ENCODE measurements at regions not wholly inside any gene's neighbourhood (a gene's known extent, or its start where the extent isn't known, plus 50 kb on each side); places are given as distances from the start of the nearest gene placed in this dataset.
"Not testable (repeated sequence)": the region's sequence is repeated elsewhere in the genome, so short reads cannot be mapped to it uniquely, and the experiment has no call there.

DNA sequence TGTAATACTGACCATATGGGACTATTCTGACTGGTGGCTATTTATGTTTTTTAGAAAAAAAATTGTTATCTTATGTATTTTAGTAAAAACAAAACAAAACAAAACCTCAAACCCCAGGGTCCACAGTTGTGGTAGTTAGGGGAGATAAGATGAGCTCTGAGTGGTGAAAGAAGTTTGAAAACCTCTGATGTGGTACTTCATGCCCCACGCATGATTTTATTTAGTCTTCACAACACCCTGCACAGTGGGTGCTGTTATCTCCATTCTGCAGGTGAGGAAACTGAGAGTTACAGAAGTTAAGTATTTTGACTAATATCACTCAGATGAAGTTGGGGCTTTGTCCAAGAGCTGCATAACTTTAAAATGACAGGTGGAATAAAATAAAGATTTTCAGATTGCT lies 230.6 kb upstream of the TRPC5 start:
- TF ChIP-seq JUND (IDR thresholded peaks at IDR 0.05; ENCODE audit: low read depth), result no peak
- in situ Hi-C loops (cut with HindIII; ENCODE audit: low pct_unique_long_range_greater_than_20kb, low sequenced_read_pairs), result no loop called here
- DNase-seq (ENCODE audit: low read depth in 1 of 2, low spot score in 1 of 2), result no peak

DNA sequence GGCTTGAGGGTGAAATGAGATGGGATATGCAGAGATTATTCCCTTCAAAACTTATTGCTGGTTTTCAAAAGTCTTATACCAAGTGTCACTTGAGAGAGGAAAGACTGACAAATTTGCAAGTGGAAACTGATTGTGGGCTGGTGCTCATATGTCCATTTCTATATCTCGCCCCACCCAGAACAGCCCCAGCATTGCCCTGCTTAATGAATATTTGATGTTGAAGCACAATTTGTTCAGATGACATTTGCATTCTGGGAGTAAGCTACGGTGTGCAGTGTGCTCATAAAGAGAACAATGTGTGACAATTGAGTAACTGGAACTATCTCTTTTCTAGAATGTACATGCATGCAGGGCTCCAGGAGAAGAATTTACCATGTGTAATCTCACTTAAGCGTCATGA lies 223.5 kb upstream of the TRPC5 start:
- TF ChIP-seq JUND (IDR thresholded peaks at IDR 0.05; ENCODE audit: low read depth), result no peak
- no peak for DNase-seq (ENCODE audit: low read depth in 1 of 2, low spot score in 1 of 2)
- in situ Hi-C loops (cut with HindIII; ENCODE audit: low pct_unique_long_range_greater_than_20kb, low sequenced_read_pairs), result no loop called here

DNA sequence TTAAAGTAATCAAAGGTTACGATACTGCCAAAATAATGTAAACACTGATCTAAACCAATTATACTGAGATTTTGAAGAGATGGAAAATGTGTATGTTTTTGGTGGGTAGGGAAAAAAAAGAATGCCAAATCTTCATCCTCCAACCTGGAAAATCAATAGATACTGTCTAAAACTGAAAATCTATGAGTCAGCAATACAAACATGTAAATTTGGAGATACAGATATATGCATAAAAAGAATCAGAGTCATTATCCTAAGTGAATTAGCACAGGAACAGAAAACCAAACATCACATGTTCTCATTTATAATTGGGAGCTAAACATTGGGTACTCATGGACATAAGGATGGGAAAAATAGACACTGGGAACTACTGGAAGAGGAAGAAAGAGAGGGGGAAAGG lies 197.4 kb upstream of the TRPC5 start:
- in situ Hi-C loops (cut with HindIII; ENCODE audit: low pct_unique_long_range_greater_than_20kb, low sequenced_read_pairs), result no loop called here
- DNase-seq (ENCODE audit: low read depth in 1 of 2, low spot score in 1 of 2), result no peak
- TF ChIP-seq JUND (IDR thresholded peaks at IDR 0.05; ENCODE audit: low read depth), result no peak

DNA sequence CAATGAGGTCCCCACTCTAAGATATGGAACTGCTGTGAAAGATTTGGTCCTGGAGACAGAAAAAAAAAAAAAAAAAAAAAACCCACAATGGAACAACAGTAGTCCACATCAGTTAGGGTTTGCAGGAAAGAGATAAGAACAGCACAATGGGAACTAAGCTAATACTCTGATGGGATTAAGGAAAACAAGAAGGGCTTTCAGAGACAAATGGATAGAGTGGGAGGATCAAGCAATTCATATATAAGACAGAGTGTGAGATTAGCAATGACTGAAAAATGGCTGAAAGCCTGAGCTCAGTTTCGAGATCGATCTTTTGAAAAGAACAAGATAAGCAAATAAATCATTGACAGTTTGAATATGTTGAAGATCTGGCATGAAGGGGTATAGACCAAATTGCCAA lies 188.4 kb upstream of the TRPC5 start:
- TF ChIP-seq JUND (IDR thresholded peaks at IDR 0.05; ENCODE audit: low read depth), result no peak
- in situ Hi-C loops (cut with HindIII; ENCODE audit: low pct_unique_long_range_greater_than_20kb, low sequenced_read_pairs), result no loop called here
- DNase-seq (ENCODE audit: low read depth in 1 of 2, low spot score in 1 of 2), result no peak

DNA sequence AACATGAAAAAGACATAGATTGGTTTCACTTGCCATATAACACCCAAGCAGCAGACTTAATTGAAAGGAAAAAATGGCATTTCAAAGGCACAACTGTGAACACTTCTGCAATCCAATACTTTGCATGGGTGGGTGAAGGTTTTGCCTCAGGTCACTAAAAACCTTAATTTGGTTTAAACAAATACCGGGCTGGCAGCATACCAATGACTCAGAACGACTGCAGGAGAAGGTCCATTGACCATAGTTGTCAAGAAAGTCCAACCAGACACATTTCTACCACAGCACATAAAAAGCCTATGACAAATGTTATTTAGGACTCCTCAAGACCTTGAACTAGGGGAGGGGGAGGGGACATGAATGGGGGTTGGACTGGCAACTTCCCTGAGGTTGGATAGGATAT lies 183.6 kb upstream of the TRPC5 start:
- DNase-seq (ENCODE audit: low read depth in 1 of 2, low spot score in 1 of 2), result no peak
- in situ Hi-C loops (cut with HindIII; ENCODE audit: low pct_unique_long_range_greater_than_20kb, low sequenced_read_pairs), result no loop called here
- TF ChIP-seq JUND (IDR thresholded peaks at IDR 0.05; ENCODE audit: low read depth), result no peak

DNA sequence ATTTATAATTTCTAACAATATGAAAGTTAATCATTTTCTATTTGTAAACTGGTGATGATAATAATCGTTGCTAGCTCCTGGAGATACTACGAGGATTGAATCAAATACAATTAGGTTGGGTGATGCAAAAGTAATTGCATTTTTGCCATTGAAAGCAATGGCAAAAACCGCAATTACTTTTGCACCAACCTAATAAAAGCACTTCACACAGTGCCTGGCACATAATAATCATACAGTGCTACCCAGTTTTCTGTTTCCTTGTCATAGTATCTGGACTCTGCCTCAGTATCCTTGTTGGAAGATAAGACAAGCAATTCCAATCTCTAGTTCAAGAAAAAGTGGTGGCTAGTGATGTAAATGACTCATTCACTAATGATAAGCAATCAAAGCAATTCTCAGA lies 176.8 kb upstream of the TRPC5 start:
- no peak for DNase-seq (ENCODE audit: low read depth in 1 of 2, low spot score in 1 of 2)

DNA sequence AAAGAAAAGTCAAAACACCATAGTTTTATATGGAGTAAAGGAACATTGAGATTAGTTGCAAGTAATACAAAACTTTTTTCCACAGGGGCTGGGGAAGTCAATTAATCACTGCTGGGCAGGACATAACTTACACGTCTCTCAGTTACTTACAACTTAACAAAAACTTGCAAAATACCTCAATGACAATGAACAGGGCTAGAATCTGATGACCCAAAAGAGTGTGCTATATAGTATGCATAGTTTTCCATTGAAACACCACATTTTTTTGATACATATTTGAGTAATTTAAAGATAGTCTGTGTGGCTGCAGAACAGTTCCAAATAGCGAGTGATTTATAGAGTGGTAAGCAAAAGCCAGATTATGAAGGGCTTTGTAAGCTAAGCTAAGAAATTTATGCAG lies 172.3 kb upstream of the TRPC5 start:
- no peak for DNase-seq (ENCODE audit: low read depth in 1 of 2, low spot score in 1 of 2)
- in situ Hi-C loops (cut with HindIII; ENCODE audit: low pct_unique_long_range_greater_than_20kb, low sequenced_read_pairs), result no loop called here
- no peak for TF ChIP-seq JUND (IDR thresholded peaks at IDR 0.05; ENCODE audit: low read depth)

More for the DNA sequence above, 176.8 kb upstream of the TRPC5 start:
- in situ Hi-C loops (cut with HindIII; ENCODE audit: low pct_unique_long_range_greater_than_20kb, low sequenced_read_pairs), result no loop called here
- TF ChIP-seq JUND (IDR thresholded peaks at IDR 0.05; ENCODE audit: low read depth), result no peak

DNA sequence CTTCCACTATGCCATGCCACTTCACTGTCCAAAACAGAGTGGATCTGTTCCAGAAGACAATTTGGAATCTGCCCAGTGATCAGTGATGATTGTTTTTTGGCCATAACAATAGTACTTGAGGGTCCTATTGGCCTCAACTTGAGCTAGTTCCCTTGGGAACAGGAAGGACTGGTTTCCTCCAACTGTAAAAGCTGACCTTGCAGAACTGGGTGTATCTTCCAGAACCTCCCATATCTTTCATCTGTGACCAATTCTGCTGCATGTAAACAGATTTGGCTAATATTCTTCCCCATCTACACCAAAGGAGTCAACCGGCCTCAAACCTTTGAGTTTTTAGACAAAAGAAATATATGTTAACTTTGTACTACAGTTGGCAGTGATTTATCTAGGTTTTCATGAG lies 165.1 kb upstream of the TRPC5 start:
- in situ Hi-C loops (cut with HindIII; ENCODE audit: low pct_unique_long_range_greater_than_20kb, low sequenced_read_pairs), result no loop called here
- TF ChIP-seq JUND (IDR thresholded peaks at IDR 0.05; ENCODE audit: low read depth), result no peak
- no peak for DNase-seq (ENCODE audit: low read depth in 1 of 2, low spot score in 1 of 2)

DNA sequence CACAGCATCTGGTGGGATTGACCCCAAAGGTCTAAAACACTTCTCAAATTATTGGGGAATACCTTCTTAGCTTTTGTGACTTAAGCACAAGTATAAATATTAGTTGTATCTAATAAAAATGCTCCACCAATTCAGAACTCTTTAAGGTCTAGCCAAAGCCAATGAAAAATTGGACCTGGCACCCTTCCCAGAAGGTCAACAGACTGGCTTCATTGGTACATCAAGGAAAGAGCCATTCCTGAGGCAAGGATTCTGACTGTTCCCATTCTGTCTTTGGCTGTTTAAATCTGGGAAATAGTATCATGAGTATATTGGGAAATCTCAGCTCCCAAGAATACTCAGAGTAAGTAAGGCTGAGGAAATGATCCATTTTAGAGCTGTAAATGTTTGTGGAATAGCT lies 153.0 kb upstream of the TRPC5 start:
- DNase-seq (ENCODE audit: low read depth in 1 of 2, low spot score in 1 of 2), result no peak
- no peak for TF ChIP-seq JUND (IDR thresholded peaks at IDR 0.05; ENCODE audit: low read depth)
- in situ Hi-C loops (cut with HindIII; ENCODE audit: low pct_unique_long_range_greater_than_20kb, low sequenced_read_pairs), result no loop called here

DNA sequence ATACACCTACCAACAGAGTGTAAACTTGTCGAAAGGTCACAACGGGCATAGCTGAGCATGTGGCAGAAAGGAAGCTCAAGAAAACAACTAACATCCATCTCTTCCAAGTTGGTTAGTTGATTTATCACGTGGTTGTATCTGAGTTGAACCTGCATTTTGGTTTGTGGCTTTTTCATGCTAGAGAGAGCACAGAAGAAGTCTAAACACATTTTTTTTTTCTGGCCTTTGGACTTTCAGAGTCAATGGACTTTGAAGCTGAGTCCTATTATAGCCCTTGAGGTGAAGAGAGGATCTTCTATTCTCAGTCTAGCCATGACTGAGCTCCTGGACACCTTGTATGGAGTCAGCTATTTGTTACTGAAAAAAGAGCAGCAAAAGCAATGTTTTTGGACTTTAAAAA lies 150.6 kb upstream of the TRPC5 start:
- no peak for DNase-seq (ENCODE audit: low read depth in 1 of 2, low spot score in 1 of 2)
- in situ Hi-C loops (cut with HindIII; ENCODE audit: low pct_unique_long_range_greater_than_20kb, low sequenced_read_pairs), result no loop called here
- no peak for TF ChIP-seq JUND (IDR thresholded peaks at IDR 0.05; ENCODE audit: low read depth)

DNA sequence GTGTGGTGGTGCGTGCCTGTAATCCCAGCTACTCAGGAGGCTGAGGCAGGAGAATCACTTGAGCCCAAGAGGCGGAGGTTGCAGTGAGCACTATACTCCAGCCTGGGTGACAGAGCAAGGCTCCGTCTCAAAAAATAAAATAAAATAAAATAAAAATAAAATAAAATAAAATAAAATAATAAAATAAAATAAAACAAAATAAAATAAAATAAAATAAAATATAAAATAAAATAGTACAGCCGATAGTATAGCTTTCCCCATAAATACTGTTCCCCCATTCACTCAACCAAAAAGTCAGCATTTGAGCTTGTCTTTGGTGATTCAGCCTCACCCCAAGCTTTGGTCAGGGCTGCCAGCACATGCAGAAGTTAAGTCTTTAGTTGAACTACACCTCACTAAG lies 144.2 kb upstream of the TRPC5 start:
- in situ Hi-C loops (cut with HindIII; ENCODE audit: low pct_unique_long_range_greater_than_20kb, low sequenced_read_pairs); DNase-seq (ENCODE audit: low read depth in 1 of 2, low spot score in 1 of 2): not testable (repeated sequence)

DNA sequence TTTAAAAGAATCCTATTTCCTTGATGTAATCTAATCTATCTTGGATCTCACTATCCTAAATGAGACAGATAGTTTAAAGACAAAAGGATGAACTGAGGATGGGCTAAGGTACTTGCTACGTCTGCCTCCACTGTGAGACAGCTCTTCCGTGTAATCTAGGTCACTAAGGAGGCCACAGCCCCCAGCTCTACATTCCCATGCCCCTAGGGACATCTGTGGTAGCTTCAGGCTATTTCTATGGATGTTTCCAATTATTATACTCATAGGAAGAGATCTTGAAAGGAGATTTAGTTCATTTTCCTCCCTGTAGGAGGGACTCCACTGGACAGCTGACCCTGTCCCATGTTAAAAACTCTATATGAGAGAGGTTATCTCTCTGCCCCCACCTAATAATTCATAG lies 140.8 kb upstream of the TRPC5 start:
- no peak for DNase-seq (ENCODE audit: low read depth in 1 of 2, low spot score in 1 of 2)
- in situ Hi-C loops (cut with HindIII; ENCODE audit: low pct_unique_long_range_greater_than_20kb, low sequenced_read_pairs), result no loop called here
- TF ChIP-seq JUND (IDR thresholded peaks at IDR 0.05; ENCODE audit: low read depth), result no peak

DNA sequence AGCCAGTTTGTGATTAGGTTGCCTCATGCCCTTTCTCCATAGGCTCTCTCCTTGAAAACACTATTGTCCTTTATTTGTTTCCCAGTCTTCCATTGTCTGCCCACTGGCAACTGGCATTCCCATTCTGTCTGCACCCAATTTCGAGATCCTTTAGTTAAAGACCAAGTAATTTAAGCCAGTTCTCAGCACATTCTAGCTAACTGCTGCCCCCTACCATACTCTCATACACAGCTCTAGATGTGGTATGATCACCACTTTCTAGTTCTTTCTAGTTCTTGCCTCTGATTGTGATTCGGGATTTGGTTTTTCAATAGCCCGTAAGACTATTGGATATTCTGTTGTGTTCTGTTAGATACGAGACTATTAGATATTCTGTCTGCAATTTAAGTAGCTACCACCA lies 135.8 kb upstream of the TRPC5 start:
- in situ Hi-C loops (cut with HindIII; ENCODE audit: low pct_unique_long_range_greater_than_20kb, low sequenced_read_pairs), result no loop called here
- no peak for TF ChIP-seq JUND (IDR thresholded peaks at IDR 0.05; ENCODE audit: low read depth)
- no peak for DNase-seq (ENCODE audit: low read depth in 1 of 2, low spot score in 1 of 2)

DNA sequence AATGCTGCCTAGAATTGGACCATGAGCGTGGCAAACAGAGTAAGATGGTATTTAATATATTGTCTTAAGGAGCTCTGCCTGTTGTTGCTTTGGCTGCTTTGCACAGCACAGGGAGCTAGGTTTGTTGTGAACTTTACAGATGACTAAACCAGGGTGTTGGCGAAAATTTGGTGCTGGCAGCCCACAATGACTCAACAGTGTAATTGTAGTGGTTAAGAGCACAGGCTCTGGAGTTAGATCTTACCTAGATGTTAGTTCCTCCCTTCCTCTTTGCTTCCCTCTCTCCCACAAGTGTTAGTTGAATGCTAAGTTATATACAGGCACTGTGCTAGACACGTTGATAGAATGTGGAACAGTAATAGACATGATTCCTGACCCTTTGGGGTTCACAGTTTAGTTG lies 128.9 kb upstream of the TRPC5 start:
- in situ Hi-C loops (cut with HindIII; ENCODE audit: low pct_unique_long_range_greater_than_20kb, low sequenced_read_pairs), result no loop called here
- no peak for TF ChIP-seq JUND (IDR thresholded peaks at IDR 0.05; ENCODE audit: low read depth)
- no peak for DNase-seq (ENCODE audit: low read depth in 1 of 2, low spot score in 1 of 2)

DNA sequence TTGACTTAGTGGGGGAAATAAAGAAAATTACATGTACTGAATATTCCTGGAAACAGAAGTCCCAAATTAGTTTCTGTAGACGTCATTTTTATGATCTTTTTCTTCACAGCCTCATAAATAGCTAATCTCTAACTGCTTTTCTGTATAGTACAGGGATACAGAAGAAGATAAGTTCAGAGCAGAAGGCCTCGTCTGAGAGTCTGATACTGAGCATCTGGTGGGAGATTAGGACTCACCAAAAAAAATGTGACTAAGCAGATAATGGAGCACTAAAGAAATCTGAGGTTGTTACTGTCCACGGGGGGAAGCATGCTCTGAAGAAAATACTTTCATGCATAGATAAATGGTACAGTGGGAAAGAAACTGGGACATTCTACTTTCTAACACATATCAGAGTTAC lies 115.3 kb upstream of the TRPC5 start:
- no peak for TF ChIP-seq JUND (IDR thresholded peaks at IDR 0.05; ENCODE audit: low read depth)
- in situ Hi-C loops (cut with HindIII; ENCODE audit: low pct_unique_long_range_greater_than_20kb, low sequenced_read_pairs), result no loop called here

More for the DNA sequence above, 115.3 kb upstream of the TRPC5 start:
- no peak for DNase-seq (ENCODE audit: low read depth in 1 of 2, low spot score in 1 of 2)
